Spleen (tissue), 7 donors: ENCODE measurements at regions not wholly inside any gene's neighbourhood (a gene's known extent, or its start where the extent isn't known, plus 50 kb on each side); places are given as distances from the start of the nearest gene placed in this dataset.

ENCODE experiments used
- POLR2A ChIP-seq, 3 donors: fragments of 450-650 bp; IDR thresholded peaks; one replicate each; pipeline ENCODE4 v1.5.1; 2017; ENCODE audit warnings: antibody characterized with exemption in 3 of 3, mild to moderate bottlenecking in 1 of 3
- POLR2AphosphoS5 ChIP-seq, 3 donors: sonication (generic); formaldehyde crosslinking; IDR thresholded peaks; one replicate each; pipeline ENCODE4 v1.5.1; 2017; ENCODE audit warnings: antibody characterized with exemption in 3 of 3
- TF ChIP-seq, protein P1 (sequence below), 11 experiments: fragments of 200-600 bp in 7 of 11; fragments of 450-650 bp in 4 of 11; sonication (generic) in 4 of 11; IDR thresholded peaks in 8 of 11; conservative IDR thresholded peaks in 3 of 11; 1 replicate in 7 of 11; 2 replicates in 4 of 11; pipeline versions ENCODE4 v1.4.0 to v1.8.0; 2016 to 2021; ENCODE audit warnings: antibody characterized with exemption in 11 of 11, inconsistent platforms in 4 of 11, mild to moderate bottlenecking in 1 of 11
- donor health status: DM: no; HTN: no; CAD: no; lungs with moderate emphysema.
- donor health status: DM: no; HTN: no; CAD: no.
- donor health status: DM: no; HTN: no; CAD: no.

DNA sequence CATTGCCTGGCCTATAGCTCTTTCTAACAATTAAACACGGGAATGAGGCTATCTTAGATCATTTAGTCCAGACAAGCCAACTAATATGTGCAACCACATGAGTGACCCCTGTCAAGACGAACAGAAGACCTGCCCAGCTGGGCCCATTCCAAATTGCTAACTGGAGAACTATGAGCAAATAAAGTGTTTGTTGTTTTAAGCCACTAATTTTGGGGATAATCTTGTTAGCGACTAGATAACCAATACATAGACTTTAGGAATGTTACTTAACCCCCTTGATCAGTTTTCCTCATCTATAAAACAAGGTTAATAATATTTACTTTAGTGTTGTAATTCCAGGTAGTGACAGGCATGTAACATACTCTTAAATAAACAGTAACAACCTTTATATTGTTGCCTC lies 848.3 kb downstream of the METTL15 start:
- TF ChIP-seq POLR2A (IDR thresholded peaks at IDR 0.05) (no peak), POLR2AphosphoS5 (IDR thresholded peaks at IDR 0.05) (no peak)
- TF ChIP-seq, protein P1, sequence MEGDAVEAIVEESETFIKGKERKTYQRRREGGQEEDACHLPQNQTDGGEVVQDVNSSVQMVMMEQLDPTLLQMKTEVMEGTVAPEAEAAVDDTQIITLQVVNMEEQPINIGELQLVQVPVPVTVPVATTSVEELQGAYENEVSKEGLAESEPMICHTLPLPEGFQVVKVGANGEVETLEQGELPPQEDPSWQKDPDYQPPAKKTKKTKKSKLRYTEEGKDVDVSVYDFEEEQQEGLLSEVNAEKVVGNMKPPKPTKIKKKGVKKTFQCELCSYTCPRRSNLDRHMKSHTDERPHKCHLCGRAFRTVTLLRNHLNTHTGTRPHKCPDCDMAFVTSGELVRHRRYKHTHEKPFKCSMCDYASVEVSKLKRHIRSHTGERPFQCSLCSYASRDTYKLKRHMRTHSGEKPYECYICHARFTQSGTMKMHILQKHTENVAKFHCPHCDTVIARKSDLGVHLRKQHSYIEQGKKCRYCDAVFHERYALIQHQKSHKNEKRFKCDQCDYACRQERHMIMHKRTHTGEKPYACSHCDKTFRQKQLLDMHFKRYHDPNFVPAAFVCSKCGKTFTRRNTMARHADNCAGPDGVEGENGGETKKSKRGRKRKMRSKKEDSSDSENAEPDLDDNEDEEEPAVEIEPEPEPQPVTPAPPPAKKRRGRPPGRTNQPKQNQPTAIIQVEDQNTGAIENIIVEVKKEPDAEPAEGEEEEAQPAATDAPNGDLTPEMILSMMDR (IDR thresholded peaks at IDR 0.05 in 8 of 11, conservative IDR thresholded peaks at IDR 0.05 in 3 of 11) = no peak
